ENCODE measurements at regions not wholly inside any gene's neighbourhood (a gene's known extent, or its start where the extent isn't known, plus 50 kb on each side); places are given as distances from the start of the nearest gene placed in this dataset. TPM values are rescaled to one million over a fixed set of nuclear protein-coding genes. Genes with fewer than 3 reads are reported as not detected.

GRCh38 chr11:19291064-19291463, 50.3 kb upstream of the E2F8 start (continued):
- TF ChIP-seq RBBP5 (IDR thresholded peaks at IDR 0.05; ENCODE audit: borderline replicate concordance, low read depth, low read length) (no peak), CTBP2 (IDR thresholded peaks at IDR 0.05; ENCODE audit: borderline replicate concordance, insufficient read depth, insufficient read length, low read length) (no peak)

Small RNA genes lying in the stretch of these regions (microRNA-seq; reads per million reads assigned to microRNA genes)
- gene MIR4486 (ENCODE audit: borderline microRNAs expressed in 2 of 2, borderline number of aligned reads in 2 of 2, borderline replicate concordance in 1 of 2), result 0 reads per million in 2 experiments

Small RNA genes lying in the stretch of these regions (small RNA-seq; reads per million reads assigned to genes)
- gene MIR4486 (ENCODE audit: insufficient read depth), result not detected
- not detected for gene RF00408 (ENCODE audit: insufficient read depth)
- gene RNA5SP335 (ENCODE audit: insufficient read depth), result not detected
